MM.1S (cell line): ENCODE measurements at regions not wholly inside any gene's neighbourhood (a gene's known extent, or its start where the extent isn't known, plus 50 kb on each side); places are given as distances from the start of the nearest gene placed in this dataset.

ENCODE experiments used
- DNase-seq: peaks from one replicate; pipeline ENCODE4 v3.0.0-alpha.2; 2015
- H2AFZ ChIP-seq: fragments of 300-600 bp; sonication (generic); 2 replicates; pipeline ENCODE4 v1.6.0; 2016; ENCODE audit warnings: antibody characterized with exemption, low read length
- H3F3A ChIP-seq: fragments of 300-600 bp; sonication (generic); 2 replicates; pipeline ENCODE4 v1.6.1; 2016; ENCODE audit warnings: mild to moderate bottlenecking, antibody characterized with exemption, low read length, moderate library complexity, mixed read lengths; ENCODE audit not compliant: insufficient read depth
- H3K27ac ChIP-seq: fragments of 300-600 bp; sonication (generic); 2 replicates; pipeline ENCODE4 v1.5.1; 2016; ENCODE audit warnings: mild to moderate bottlenecking, low read length
- H3K27me3 ChIP-seq: fragments of 300-600 bp; sonication (generic); replicated peaks from 2 replicates; pipeline ENCODE4 v1.6.0; 2016; ENCODE audit warnings: low read length; ENCODE audit not compliant: insufficient read depth
- H3K36me3 ChIP-seq: fragments of 300-600 bp; sonication (generic); replicated peaks from 2 replicates; pipeline ENCODE4 v1.6.1; 2016; ENCODE audit warnings: mild to moderate bottlenecking, low read length, mixed read lengths; ENCODE audit not compliant: insufficient read depth
- H3K4me1 ChIP-seq: fragments of 300-600 bp; sonication (generic); 2 replicates; pipeline ENCODE4 v1.6.1; 2016; ENCODE audit warnings: low read length, mixed read lengths
- H3K4me2 ChIP-seq: fragments of 300-600 bp; sonication (generic); 2 replicates; pipeline ENCODE4 v1.6.0; 2016; ENCODE audit warnings: low read depth, low read length
- H3K4me3 ChIP-seq: fragments of 300-600 bp; sonication (generic); 2 replicates; pipeline ENCODE4 v1.5.1; 2016; ENCODE audit warnings: low read length, mixed read lengths
- H3K79me2 ChIP-seq: fragments of 300-600 bp; sonication (generic); 2 replicates; pipeline ENCODE4 v1.6.1; 2016; ENCODE audit warnings: mixed run types, low read length, mixed read lengths
- H3K9ac ChIP-seq: fragments of 300-600 bp; sonication (generic); 2 replicates; pipeline ENCODE4 v1.6.1; 2016; ENCODE audit warnings: low read length, mixed read lengths
- H3K9me2 ChIP-seq: fragments of 300-600 bp; sonication (generic); replicated peaks from 2 replicates; pipeline ENCODE4 v1.6.1; 2016; ENCODE audit warnings: mild to moderate bottlenecking, low read length, mixed read lengths; ENCODE audit not compliant: insufficient read depth
- H3K9me3 ChIP-seq: fragments of 300-600 bp; sonication (generic); replicated peaks from 2 replicates; pipeline ENCODE4 v1.6.1; 2016; ENCODE audit warnings: mild to moderate bottlenecking, low read length, mixed read lengths; ENCODE audit not compliant: insufficient read depth
- H4K20me1 ChIP-seq: fragments of 300-600 bp; sonication (generic); 2 replicates; pipeline ENCODE4 v1.6.1; 2016; ENCODE audit warnings: mild to moderate bottlenecking, low read length, moderate library complexity, mixed read lengths; ENCODE audit not compliant: insufficient read depth
- CTCF ChIP-seq: fragments of 300-600 bp; sonication (generic); IDR thresholded peaks from 2 replicates; pipeline ENCODE4 v1.5.1; 2016; ENCODE audit warnings: antibody characterized with exemption, low read length, mixed read lengths
- EZH2 ChIP-seq: fragments of 300-600 bp; sonication (generic); optimal IDR thresholded peaks from 2 replicates; pipeline ENCODE3; 2017; ENCODE audit warnings: low read depth, mild to moderate bottlenecking, antibody characterized with exemption, low read length, mixed read lengths
- EZH2phosphoT487 ChIP-seq: fragments of 300-600 bp; sonication (generic); IDR thresholded peaks from 2 replicates; pipeline ENCODE4 v1.6.1; 2018; ENCODE audit warnings: antibody characterized with exemption, low read length

- Histone ChIP-seq H3K9me3 (no peaks in the 10 kb centered on the region), H3K4me1 (no peaks in the 10 kb centered on the region), H3F3A (no peaks in the 10 kb centered on the region), H3K79me2 (no peaks in the 10 kb centered on the region), H2AFZ (no peak overlapping the region), H3K36me3 (no peaks in the 10 kb centered on the region), H3K4me3 (no peak overlapping the region), H3K4me2 (no peak overlapping the region), H3K27me3 (no peaks in the 10 kb centered on the region), H3K9ac (no peak overlapping the region), H3K9me2 (no peaks in the 10 kb centered on the region), H3K27ac (no peak overlapping the region), H4K20me1 (no peaks in the 10 kb centered on the region)
- no peak for DNase-seq
- TF ChIP-seq EZH2phosphoT487 (no peak), CTCF (no peak), EZH2 (no peak)
Measured at GRCh38 chr6:102582569-102582968, 1189.1 kb downstream of the GRIK2 start.

- no peak overlapping the region for H3K9ac ChIP-seq
- no peak for TF ChIP-seq CTCF
- TF ChIP-seq EZH2phosphoT487 = no peak
- TF ChIP-seq EZH2 = no peak
- H3K36me3 ChIP-seq = no peaks in the 10 kb centered on the region
- H3K9me2 ChIP-seq = no peaks in the 10 kb centered on the region
- H3K79me2 ChIP-seq = no peaks in the 10 kb centered on the region
- no peak overlapping the region for H3K4me2 ChIP-seq
- no peaks in the 10 kb centered on the region for H4K20me1 ChIP-seq
- H2AFZ ChIP-seq = no peak overlapping the region
- no peaks in the 10 kb centered on the region for H3F3A ChIP-seq
- H3K4me3 ChIP-seq = no peak overlapping the region
- DNase-seq = no peak
- no peaks in the 10 kb centered on the region for H3K27me3 ChIP-seq
- no peaks in the 10 kb centered on the region for H3K9me3 ChIP-seq
- no peaks in the 10 kb centered on the region for H3K4me1 ChIP-seq
- no peak overlapping the region for H3K27ac ChIP-seq
Measured at GRCh38 chr6:102581378-102582124, 1188.0 kb downstream of the GRIK2 start.

- H3F3A ChIP-seq = no peaks in the 10 kb centered on the region
- H3K9ac ChIP-seq = no peak overlapping the region
- H3K4me1 ChIP-seq = no peaks in the 10 kb centered on the region
- no peaks in the 10 kb centered on the region for H3K36me3 ChIP-seq
- no peaks in the 10 kb centered on the region for H4K20me1 ChIP-seq
- no peak overlapping the region for H3K4me3 ChIP-seq
- no peaks in the 10 kb centered on the region for H3K9me3 ChIP-seq
- no peak overlapping the region for H3K4me2 ChIP-seq
- H2AFZ ChIP-seq = no peak overlapping the region
- H3K27ac ChIP-seq = no peak overlapping the region
- no peaks in the 10 kb centered on the region for H3K27me3 ChIP-seq
- DNase-seq = no peak
- no peaks in the 10 kb centered on the region for H3K9me2 ChIP-seq
- no peaks in the 10 kb centered on the region for H3K79me2 ChIP-seq
- TF ChIP-seq EZH2phosphoT487 (no peak), EZH2 (no peak), CTCF (no peak)
Measured at GRCh38 chr6:102571236-102571908, 1177.9 kb downstream of the GRIK2 start.
